HL-60 (cell line): ENCODE measurements at regions not wholly inside any gene's neighbourhood (a gene's known extent, or its start where the extent isn't known, plus 50 kb on each side); places are given as distances from the start of the nearest gene placed in this dataset.

Experiments used
- DNase-seq, 2 experiments: peaks; one replicate each; pipeline ENCODE4 v3.0.0-alpha.2; 2010 to 2020; ENCODE audit warnings: low read depth in 1 of 2, low spot score in 1 of 2
- H3K27ac ChIP-seq: fragments of 250-450 bp; sonication (Bioruptor Pico); replicated peaks from 2 replicates; pipeline ENCODE4 v1.5.1; 2020; ENCODE audit warnings: mild to moderate bottlenecking, moderate library complexity
- H3K27me3 ChIP-seq: fragments of 250-450 bp; sonication (Bioruptor Pico); 2 replicates; pipeline ENCODE4 v1.5.1; 2021; ENCODE audit warnings: mild to moderate bottlenecking, moderate library complexity; ENCODE audit not compliant: insufficient read depth, poor library complexity, severe bottlenecking
- H3K4me3 ChIP-seq: replicated peaks from 2 replicates; pipeline ENCODE4 v1.5.1; 2011; ENCODE audit warnings: mild to moderate bottlenecking, control low read depth, low read length; ENCODE audit not compliant: insufficient read depth
- CTCF ChIP-seq: IDR thresholded peaks from one replicate; pipeline ENCODE4 v1.5.1; 2011; ENCODE audit warnings: low read length, control low read depth, inconsistent platforms; ENCODE audit not compliant: insufficient read depth
- GABPA ChIP-seq: IDR thresholded peaks from 2 replicates; pipeline ENCODE4 v1.6.1; 2012; ENCODE audit warnings: low read depth
- POLR2AphosphoS5 ChIP-seq: IDR thresholded peaks from 2 replicates; pipeline ENCODE4 v1.6.1; 2012; ENCODE audit warnings: low read depth
- REST ChIP-seq: IDR thresholded peaks from 2 replicates; pipeline ENCODE4 v1.6.1; 2012; ENCODE audit warnings: low read depth; ENCODE audit not compliant: insufficient replicate concordance
- SPI1 ChIP-seq: IDR thresholded peaks from 2 replicates; pipeline ENCODE4 v1.6.1; 2012; ENCODE audit warnings: low read depth, mild to moderate bottlenecking, borderline replicate concordance

GRCh38 chr6:140285998-140286690 is 911.7 kb upstream of the CITED2 start:
- no peak for DNase-seq
- Histone ChIP-seq H3K27me3 (no peaks in the 10 kb centered on the region), H3K4me3 (no peak overlapping the region), H3K27ac (no peak overlapping the region)
- TF ChIP-seq POLR2AphosphoS5 (no peak), SPI1 (no peak), REST (no peak), CTCF (no peak), GABPA (no peak)

GRCh38 chr6:140285471-140285870 is 911.0 kb upstream of the CITED2 start:
- H3K27me3 ChIP-seq: no peaks in the 10 kb centered on the region
- H3K4me3 ChIP-seq: no peak overlapping the region
- TF ChIP-seq SPI1 (no peak), CTCF (no peak), POLR2AphosphoS5 (no peak), REST (no peak)
- DNase-seq: no peak
- H3K27ac ChIP-seq: no peak overlapping the region

GRCh38 chr6:140284871-140285270 is 910.4 kb upstream of the CITED2 start:
- H3K27ac ChIP-seq: no peak overlapping the region
- no peaks in the 10 kb centered on the region for H3K27me3 ChIP-seq
- DNase-seq: no peak
- TF ChIP-seq REST (no peak), CTCF (no peak), SPI1 (no peak), GABPA (no peak), POLR2AphosphoS5 (no peak)
- no peak overlapping the region for H3K4me3 ChIP-seq
